NCI-H146 treated with DMSO at 0.1 percent for 48 hours (cell line): ENCODE measurements at regions not wholly inside any gene's neighbourhood (a gene's known extent, or its start where the extent isn't known, plus 50 kb on each side); places are given as distances from the start of the nearest gene placed in this dataset.
"Not testable (repeated sequence)": the region's sequence is repeated elsewhere in the genome, so short reads cannot be mapped to it uniquely, and the experiment has no call there.

ENCODE experiments used
- DNase-seq: peaks from one replicate; lab custom pipeline; 2025; ENCODE audit not compliant: unreplicated experiment; lab: John Stamatoyannopoulos, UW

DNA sequence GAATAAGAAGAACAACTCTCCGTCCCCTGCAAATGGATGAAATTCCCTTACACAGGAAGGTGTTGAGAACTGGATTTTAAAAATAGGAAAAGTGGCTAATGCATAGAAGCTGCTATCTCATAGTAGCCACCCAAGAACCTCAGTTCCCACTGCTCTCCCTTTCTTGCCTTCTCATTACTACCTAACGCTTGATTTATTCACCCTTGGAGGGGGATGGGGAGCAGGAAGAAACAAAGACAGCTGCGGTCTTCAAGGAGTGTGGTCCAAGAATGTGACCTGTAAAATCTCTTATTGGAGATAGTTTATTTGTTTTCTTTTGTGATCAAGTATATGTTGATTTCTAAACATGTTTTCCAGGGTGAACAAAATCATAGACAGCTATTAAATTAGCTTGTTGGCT lies 274.1 kb upstream of the CTNNB1 start:
- DNase-seq, result no peak

DNA sequence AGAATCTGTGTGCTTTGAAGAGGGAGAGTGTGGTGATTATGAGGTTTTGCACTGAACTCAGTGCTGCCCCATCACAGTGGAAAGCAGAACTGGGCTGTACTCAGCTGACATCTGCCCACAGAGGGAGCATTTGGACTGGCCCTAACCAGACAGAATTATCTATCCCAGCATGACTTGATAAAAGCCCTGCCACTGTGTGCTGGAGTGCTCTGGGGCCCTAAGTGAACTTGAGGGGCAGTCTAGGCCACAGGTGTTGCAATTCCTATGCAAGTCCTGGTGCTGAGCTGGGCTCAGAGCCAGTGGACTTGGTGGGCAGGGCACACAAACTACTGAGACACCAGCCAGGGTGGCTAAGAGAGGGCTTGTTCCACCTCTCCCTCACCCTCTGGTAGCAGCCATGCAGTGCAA lies 269.2 kb upstream of the CTNNB1 start:
- no peak for DNase-seq

DNA sequence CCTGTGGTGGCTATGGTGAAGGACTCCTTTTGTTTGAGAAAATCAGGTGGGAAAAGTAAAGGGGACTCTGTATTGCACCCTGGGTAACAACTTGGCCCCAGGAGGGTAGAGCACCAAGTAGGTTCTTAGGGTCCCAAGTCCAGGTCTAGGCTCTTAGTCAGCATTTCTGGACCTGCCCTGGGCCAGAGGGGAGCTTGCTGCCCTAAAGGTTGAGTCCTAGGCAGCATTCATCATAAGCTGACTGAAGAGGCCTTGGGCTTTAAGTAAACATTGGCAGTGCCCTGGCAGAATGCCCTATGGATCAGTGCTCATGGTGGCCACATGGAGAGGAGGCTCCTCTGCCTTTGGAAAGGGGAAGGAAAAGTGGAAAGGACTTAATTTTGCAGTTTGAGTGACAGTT lies 268.5 kb upstream of the CTNNB1 start:
- DNase-seq, result no peak

DNA sequence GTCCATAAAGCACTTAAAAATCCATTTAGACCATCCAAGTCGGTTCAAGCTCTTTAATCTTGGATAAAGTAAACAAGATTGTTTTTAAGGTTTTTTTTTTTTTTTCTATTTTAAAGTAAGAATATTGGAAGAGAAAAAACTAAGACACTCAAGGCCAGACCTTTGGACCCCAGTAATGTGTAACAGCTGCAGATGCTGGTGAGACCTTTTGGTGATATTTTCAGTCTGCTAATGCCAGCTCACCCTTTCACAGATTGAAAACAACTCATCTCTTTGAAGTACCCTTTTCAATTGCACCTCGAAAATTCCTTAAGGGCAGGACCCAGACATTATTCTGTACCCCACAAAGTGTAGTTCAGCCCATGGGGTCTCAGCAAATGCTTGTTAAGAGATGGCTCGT lies 260.7 kb upstream of the CTNNB1 start:
- DNase-seq, result no peak

DNA sequence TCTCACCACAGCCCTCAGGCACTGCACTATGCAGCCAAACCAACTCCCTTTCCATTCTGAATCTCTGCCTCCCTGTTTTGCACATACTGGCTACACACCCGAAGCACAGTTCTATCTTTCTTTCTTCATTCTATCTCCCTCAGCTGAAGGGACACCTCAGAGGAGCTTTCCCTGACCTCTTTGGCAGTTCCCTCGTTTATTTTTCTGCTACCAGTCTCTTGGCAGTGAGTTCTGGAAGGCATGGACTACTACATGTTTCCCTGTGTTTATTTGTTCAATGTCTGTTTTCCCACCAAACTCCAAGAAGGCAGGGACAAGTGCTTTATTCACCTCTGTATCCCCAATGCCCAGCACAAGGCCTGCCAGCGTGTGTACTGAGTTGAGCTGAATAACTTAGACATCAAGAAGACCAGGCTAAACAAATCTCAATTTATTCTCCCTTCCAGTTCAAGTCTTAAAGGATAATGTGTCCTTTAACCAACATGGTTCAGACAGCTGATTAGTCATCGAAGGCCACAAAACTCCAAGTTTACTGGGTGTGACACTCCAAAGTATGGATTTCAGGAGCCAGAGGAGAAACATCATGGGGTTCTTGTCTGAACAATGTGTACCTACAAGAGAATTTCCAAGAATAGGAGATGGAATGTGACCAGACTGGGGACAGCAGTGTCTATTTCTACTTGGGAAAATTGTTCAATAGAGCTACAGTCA lies 260.1 kb upstream of the CTNNB1 start:
- no peak for DNase-seq

DNA sequence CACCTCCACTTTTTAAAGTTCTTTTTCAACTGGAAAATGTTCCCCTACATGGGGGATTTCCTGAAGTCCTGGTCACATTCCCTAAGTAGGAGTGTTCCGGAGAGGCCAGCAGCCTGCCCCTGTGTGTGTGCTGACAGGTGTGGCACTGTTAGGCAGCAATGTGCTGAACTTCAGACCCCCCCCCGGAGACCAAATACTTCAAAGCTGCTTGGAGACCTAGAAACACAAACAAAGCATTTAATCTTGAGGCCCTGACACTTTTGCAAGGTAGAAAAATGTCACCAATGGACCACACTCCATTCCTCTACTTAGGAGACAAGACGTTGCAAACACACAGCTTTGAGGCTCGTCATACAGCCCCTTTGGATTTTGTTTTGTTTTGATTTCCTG lies 259.6 kb upstream of the CTNNB1 start:
- DNase-seq, result no peak

DNA sequence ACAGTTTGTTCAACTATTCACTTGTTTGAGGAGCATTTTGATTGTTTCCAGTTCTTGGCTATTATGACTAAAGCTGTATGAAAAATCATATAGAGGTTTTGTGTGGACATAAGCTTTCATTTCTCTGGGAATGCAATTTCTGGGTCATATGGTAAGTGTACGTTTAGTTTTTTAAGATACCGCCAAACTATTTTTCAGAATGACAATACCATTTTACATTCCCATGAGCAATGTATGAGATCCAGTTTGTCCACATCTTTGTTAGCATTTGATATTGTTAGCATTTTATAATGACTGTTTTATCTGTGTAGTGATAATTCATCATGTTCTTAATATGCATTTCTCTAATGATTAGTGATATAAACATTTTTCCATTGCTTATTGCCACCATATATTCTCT lies 258.7 kb upstream of the CTNNB1 start:
- DNase-seq, result no peak

DNA sequence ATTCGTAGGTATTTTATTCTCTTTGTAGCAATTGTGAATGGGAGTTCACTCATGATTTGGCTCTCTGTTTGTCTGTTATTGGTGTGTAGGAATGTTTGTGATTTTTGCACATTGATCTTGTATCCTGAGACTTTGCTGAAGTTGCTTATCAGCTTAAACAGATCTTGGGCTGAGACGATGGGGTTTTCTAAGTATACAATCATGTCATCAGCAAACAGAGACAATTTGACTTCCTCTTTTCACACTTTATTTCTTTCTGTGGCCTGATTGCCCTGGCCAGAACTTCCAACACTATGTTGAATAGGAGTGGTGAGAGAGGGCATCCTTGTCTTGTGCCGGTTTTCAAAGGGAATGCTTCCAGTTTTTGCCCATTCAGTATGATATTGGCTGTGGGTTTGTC lies 252.3 kb upstream of the CTNNB1 start:
- not testable (repeated sequence) for DNase-seq

DNA sequence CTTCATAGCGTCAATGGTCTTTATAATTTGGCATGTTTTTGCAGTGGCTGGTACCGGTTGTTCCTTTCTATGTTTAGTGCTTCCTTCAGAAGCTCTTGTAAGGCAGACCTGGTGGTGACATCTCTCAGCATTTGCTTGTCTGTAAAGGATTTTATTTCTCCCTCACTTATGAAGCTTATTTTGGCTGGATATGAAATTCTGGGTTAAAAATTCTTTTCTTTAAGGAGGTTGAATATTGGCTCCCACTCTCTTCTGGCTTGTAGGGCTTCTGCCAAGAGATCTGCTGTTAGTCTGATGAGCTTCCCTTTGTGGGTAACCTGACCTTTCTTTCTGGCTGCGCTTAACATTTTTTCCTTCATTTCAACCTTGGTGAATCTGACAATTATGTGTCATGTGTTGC lies 250.0 kb upstream of the CTNNB1 start:
- not testable (repeated sequence) for DNase-seq

DNA sequence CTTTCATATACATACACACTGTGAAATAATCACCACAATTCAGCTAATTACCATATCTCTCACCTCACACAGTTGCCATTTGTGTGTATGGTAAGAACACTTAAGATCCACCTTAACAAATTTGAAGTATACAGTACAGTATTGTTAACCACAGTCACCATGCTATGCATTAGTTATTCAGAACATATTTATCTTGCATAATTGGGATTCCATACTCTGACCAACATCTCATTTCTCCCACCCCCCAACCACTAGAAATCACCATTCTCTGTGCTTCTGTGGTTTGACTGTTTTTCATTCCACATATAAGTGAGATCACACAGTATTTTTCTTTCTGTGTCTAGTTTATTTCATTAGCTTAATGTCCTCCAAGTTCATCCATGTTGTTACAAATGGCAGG lies 247.7 kb upstream of the CTNNB1 start:
- DNase-seq, result no peak

DNA sequence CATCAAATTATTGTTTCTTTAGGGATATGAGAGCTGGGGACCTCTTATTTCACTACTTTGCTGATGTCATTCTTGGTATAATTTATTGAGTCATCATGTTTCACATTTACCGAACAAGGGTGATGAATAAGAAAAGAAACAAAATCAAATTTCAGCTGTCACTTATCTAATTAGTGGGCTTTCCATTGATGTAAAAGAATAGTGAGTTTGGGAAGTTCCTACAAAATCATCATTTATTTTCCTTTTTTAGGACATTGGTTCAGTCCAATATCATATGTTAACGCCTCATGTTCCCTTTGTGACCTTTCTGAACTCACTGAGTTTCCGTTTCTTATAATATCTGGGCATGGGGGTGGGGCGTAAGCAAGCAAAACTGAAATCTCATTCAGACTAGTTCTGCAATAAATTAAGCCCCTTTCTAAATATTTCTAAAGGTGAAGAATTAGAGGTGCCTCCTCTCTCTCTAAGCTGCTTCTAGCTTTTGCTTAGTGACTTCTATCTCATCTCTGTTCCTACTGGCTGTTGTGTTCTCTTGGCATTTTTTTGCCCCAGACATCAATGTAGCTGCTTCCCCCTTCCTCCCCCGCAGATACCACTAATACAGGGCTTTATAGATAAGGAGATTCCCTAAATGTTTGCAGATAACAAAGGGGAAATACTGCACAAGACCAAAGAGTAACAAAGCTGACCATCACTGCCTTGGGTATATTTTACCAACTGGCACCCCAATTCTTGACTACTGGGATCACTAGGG lies 238.0 kb upstream of the CTNNB1 start:
- no peak for DNase-seq

DNA sequence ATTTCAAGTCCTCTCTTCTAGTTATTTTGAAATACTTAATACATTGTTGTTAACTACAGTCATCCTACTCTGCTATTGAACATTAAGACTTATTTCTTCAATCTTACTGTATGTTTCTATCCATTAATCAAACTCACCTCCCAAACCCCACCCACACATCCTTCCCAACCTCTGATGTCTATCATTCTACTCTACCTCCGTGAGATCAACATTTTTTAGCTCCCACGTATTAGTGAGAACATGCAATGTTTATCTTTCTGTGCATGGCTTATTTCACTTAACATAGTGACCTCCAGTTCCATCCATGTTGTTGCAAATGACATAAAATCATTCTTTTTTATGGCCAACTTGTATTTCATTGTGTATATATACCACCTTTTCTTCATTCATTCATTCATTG lies 236.6 kb upstream of the CTNNB1 start:
- DNase-seq, result no peak

DNA sequence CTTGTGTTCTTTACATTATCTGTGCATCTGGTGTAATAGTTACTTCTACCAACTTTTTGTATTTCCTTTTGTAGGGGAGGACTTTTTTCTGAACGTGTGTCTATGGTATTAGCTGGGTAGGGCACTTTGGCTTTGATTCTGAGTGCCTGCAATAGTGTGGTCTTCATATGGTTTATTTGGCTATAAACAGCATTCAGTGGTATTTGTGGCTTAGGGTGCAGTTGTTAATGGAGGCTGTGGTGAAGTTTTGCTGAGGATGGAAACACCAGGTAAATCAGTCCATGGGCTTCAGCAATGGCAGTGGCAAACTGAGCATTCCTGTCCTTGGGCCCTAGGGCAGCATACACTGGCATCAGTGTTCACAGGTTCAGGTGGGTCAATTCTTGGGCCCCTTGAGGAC lies 230.6 kb upstream of the CTNNB1 start:
- no peak for DNase-seq

DNA sequence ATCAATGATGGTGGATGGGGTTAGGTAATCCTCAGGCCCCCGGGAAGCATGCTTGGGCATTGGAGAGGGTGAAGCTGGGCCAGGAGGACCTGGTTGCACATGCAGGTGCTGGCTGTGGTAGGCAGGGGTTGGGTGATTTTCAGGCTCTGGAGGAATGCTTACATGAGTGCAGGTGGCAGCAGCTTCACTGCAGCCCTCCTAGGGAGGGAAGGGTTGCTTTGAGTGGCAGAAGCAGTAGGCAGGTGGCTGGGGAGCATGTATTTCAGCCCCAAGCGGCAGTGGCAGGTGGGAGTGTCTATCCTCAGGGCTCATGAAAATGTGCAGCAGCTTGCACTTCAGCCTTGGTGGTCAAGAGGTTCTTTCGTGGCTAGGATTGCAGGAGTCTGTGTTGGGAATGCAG lies 230.0 kb upstream of the CTNNB1 start:
- no peak for DNase-seq

DNA sequence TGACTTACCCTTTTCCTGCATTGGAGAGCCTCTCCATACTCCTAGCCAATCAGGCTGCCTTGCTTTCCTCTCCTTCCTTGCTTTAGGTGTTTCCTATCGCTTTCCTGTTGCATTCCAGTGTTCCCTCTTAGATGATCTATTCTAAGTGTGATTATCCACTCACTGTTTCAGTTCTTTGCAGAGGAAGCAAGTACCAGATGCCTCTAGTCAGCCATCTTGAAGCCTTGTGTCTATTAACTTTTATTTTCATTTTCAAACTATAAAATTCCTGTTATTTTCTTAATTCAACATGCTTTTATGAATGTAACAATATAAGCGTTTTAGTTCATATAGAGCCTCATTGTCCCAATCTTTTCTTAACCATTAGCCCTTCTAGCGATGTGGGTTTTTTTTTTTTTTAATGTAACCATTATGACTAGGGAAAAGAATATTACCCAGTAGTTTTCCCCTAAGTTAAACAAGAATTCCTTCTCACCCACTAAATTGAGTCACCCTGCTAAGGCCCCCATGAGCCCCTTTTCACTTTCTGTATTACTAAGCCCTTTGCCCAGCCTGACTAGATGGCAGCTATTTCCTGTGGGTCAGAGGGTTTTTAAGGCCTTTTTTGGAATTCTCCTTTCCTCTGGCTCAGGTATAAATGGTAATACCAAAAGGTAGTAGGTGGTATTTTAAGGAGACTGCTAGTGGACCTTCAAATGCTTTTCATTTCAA lies 229.4 kb upstream of the CTNNB1 start:
- no peak for DNase-seq

DNA sequence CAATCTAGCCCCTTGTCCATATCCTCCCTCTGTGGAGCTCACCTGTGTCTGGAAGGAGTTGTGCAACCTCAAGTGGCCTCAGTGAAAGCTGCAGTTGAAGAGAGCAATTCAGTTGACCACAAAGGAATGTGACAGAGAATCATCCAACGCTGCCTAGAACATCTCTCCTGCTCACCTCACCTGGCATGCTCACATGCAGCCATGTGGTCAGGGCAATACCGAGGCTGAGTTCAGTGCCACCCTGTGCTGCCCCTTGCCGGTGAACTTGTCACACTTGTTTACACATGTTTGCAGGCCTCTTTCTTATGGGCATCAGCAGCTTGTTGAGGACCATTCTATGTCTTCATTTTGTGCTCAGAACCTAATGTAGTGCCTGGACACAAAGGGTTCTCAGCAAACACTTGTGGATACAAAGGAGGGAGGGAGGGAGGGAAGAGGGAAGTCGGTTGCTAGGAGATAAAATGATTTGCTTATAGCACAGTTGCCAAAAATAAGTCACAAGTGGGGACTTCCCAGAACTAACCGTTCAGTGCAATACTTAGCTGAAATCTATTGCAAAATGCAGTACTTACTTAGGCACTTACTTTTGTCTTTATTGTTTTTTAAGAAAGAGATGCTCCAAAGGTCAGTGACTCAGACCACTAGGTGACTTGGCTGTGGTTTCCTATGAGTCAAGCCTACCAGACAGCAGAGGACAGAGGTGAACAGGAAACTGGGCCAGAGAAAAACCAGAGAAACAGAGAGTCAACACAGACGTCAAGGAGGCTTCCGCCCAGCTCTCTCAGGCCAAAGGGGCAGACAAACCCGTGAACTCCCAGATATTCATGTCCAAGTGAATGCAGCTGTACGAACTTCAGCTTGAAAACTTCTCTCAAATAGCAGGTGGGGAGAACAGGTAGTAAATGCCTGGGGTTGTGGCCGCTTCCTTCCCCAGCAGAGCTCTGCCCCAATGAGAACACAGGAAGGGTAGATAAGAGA lies 227.8 kb upstream of the CTNNB1 start:
- DNase-seq, result no peak

DNA sequence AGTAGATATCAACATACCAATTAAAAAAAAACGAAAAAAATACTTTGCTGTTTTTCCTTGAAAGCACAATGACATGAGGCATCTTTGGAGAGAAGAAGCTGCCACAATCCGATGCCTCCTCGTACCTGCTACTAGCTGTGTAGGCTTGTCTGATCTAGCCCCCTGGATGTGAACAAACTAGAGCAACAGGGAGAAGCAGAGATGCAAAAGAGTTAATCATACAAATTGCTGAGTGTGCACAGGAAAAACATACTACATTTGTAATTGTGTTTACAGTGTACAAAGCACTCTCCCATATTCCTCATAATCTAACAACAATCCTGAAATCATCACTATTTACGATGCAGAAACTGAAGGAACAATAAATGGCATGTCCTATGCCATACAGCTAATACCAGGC lies 227.0 kb upstream of the CTNNB1 start:
- DNase-seq, result no peak

DNA sequence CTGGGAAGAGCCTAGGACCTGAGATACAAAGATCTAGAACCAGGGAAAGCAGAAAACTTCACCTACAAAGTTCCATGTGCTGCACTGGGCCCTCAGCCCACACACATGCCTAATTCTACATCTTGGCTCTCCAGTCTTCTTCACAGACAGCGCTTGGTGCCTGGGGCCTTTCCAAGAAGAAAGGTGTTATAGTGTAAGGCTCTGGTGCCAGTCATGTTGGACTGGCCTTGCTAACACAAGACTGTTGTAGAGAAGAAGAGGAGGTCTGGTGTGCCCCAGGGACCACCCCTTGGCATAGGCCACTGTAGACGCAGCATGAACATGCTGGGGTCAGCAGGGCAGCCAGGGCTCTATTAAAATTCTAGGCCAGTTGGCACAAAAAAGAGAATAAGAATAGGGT lies 226.2 kb upstream of the CTNNB1 start:
- DNase-seq, result no peak

DNA sequence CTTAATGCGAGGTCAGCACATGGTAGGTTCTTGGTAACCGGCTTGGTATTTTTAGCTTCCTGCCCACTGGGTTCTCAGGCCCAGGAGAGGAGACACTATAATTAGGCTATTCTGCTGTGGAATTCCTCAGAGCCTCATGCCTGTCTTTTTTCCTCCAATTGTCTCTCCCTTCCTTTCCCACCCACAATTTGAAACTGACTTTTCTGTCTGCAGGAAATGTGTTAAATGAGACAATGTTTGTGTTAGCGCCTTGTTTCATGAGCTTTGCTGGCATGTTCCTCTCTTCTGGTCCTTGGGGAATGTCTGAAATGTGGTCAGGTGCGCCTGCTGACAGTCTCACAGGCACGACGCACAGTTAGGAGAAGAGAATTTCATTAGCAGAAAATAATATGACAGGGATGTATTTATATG lies 223.6 kb upstream of the CTNNB1 start:
- DNase-seq, result no peak

DNA sequence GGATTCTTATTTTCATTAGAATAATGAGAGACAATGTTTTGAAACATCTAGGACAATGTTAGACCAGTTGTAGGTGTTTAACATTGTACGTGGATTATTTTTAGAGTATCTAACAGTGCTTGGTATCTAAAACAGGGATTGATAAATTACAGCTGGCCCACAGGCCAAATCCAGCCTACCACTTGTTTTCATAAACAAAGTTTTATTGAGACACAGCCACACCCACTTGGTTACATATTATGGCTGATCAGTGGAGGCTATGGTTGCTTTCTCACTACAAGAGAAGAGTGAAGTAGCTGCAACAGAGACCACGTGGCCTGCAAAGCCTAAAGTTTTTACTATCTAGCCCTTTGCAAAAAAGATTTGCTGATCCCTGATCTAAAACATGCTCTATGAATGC lies 223.1 kb upstream of the CTNNB1 start:
- DNase-seq, result no peak

DNA sequence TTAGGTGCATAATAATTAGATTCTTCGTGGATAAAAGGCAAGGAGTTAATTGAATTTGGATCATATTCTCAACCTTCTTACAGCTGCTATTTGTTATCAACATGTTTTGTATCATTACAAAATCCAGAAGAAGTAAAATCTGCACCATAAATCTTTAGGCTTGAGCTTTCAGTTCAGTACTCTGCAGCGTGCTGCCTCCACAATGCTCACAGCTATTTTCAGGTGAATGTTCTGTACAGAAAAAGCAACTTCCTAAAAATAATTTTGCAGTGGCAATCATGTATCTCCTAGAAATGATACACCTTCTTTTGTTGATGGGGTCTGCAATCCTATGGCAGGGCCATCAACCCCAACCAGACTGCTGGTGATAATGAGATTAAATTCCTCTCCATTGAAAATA lies 220.9 kb upstream of the CTNNB1 start:
- DNase-seq, result no peak
